NCI-H446 (cell line): ENCODE measurements at regions not wholly inside any gene's neighbourhood (a gene's known extent, or its start where the extent isn't known, plus 50 kb on each side); places are given as distances from the start of the nearest gene placed in this dataset.

ENCODE experiments used
- DNase-seq, 2 experiments: peaks; one replicate each; lab custom pipeline; 2025; lab: John Stamatoyannopoulos, UW

DNA sequence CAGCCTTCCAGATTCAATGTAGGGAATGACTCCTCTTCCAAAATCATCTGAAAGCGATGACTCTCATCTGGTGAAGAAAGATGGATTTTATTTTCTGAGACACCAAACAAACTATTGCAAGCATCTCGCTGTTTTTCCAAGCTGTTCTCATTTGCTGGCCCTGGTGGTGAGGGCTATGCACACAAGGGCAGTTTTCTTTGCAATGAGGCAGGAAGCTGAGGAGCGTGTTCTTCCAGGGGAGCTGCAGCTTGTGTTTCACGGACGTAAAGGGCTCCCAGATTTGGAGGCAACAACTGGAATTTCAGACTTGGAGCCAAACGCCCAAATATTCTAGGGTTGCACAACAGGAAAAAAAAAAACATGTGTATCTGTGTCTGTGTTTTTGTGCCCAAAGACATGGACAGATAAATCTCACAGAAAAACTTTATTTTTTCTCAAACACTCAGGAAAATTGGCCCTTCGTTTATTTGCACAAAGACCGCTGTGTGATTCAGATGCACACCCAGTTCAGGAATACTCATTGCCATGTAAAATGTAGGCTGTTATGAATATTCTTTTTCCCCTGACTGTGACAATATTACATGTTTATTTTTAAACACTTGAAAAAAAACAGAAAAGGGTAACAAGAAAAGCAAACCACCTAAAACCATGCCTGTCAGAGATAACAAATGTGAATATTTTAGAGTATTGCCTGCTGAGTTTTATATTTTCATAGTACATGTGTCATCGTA lies 151.3 kb downstream of the GAS1 start:
- DNase-seq = no peak

DNA sequence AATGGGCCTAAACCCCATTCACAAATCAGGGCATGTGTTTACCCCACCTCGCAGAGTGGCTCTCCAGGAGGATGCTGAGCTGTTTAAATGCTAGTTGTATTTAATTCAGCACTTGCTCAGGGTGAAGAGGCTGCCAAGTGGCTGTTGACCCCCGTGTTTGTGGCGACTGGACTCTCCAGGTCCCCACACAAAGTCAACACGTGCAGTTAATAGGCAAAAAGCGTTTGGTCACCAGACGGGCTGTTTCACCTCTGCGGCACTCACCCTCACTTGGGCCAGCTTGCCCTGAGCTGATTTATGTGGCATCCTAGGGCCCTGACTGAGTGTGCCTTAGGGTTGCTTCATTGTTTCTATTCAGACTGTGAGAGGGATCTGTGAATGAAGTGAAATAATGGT lies 152.3 kb downstream of the GAS1 start:
- no peak for DNase-seq

DNA sequence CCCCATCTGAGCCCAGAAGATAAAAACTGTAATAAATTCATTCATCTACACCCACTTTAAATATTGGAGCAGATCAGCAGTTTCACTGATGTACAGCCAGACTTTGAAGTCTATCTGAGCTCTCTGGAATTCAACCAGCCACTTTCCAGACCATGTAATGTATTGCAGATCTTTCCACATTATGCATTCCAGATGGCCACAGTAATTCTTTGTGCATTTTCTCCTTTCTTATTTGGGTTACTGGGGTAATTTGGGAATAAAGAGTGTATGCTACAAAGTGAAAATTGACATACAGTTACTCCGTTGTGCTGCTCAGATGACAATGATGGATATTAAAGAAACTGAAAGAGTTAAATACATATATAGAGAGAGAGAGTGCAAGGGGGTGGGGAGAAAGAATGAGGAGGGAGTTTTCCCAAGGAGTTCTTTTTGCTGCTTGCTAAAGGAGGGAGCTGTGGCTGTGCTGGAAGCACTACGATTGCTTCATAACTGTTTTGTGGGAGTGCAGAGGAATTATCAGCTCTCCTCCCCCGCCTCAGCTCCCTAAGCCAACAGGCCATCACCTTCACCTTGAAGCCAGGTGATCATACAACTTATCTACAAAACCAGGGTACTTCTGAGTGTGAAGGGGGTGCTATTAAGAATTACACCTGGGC lies 152.8 kb downstream of the GAS1 start:
- no peak for DNase-seq

DNA sequence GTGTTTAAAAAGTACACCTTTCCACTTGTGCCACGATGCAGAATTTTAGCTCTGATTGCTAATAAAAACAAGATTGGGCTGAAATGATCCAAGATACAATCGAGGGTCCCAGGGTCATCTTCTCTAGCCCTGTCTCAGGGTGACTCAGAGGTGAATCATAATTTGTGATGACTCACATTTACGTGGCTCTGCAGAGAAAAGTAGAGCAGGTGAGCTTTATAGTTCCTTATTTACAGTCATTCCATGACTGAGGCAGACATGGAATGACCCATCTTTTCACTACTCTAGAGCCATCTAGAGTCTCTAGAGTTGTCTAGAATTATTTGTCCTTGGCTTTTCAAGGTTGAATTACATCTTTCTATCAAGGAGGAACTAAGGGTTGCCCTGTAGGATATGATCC lies 155.2 kb downstream of the GAS1 start:
- no peak for DNase-seq

DNA sequence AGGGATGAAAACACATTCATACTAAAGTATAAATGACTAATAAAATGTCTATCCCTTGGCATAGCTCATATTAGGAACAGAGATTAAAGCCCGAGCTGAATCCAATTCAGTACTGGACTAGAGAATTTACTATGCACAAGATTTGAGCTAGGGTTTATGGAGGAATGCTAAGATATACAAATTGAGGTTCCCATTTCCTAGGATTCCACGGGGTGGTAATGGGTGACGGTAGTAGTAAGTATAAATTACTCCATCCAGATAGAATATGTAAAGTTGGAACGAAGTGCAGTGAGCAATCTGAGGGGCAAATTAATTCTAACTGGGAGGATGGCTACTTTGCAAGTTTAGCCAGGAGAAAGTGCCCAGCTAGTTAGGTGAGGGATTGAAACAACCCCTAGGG lies 156.5 kb downstream of the GAS1 start:
- no peak for DNase-seq

DNA sequence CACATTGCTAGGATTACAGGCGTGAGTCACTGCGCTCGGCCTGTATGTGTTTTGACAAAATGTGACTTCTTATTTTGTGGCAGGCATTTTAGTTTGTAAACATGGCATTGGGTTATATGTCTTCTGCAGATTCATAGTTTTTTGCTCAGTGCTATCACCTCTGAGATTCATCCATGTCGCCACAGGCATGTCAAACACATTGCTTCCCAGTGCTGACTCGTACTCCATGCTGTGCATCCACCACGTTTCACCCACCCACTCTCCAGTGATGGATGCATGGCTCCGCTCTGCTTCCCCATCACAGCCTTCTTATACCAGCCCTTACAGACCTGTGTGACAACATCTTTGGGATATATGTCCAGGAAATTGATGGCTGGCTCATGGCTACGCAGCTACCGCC lies 158.8 kb downstream of the GAS1 start:
- DNase-seq = no peak

DNA sequence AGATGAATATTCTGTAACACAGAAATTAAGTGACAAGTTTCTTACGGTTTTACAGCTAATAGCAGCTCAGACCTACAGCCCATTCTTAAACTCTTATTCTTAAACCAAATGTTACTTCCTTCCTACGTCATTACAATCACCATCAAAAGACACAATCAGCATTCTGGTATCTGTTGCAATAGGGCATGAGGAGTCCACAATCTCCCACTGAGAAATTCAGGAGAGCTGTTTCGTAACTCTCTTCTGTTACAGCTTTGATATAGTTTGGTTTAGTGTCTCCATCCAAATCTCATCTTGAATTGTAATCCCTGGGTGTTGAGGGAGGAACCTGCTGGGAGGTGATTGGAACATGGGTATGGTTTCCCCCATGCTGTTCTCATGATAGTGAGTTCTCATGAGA lies 163.4 kb downstream of the GAS1 start:
- DNase-seq = no peak

DNA sequence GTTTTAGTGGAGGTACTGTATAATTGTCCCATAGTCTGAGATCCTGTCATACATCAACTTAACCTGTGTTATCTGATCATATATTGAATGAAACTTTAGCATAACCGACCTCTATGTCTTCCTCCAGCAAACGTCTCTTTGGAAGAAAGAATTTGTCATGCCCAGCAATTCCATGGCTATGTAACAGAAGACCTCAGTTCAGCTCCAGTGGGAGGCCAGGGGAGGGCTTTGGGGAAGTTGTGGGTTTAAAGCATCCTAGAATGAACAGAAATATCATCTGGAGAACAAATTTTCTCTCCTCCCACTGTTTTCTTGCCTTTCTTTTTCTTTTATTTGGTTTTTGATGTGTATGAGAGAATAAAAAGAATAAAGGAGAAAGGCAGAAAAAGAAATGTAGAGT lies 164.5 kb downstream of the GAS1 start:
- DNase-seq = no peak

DNA sequence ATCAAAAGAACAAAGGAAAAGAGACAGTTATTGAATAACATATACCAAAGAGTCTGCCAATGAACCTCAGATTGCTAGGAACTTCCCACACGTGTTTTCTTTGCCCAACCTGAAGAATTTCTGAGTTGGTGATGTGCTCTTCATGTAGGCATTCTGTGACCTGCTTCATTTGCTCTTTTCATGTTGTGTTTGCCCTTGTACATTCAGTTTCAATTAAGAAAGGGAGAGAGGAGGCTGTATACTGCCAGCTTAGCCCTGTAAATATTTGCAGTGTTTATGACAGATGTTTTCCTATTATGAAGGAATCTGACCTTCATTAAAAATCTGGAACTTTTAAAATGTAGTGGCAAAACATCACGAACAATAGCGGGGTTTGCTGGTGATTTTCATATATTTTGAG lies 168.5 kb downstream of the GAS1 start:
- DNase-seq = no peak

DNA sequence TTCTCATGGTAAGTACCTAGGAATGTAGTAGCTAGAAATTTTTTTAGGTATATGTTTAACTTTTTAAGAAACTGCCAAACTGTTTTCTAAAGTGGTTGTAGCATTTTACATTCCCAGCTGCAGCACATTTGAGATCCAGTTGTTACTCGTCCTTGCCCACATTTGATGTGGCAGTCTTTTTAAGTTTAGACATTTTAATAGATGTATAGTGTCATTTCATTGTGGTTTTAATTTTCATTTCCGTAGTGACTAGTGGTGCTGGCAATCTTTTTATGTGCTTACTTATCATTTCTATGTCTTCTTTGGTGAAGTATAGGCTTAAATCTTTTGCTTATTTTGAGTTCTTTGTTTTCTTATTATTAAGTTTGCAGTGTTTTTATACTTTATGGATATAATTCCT lies 171.6 kb downstream of the GAS1 start:
- no peak for DNase-seq

DNA sequence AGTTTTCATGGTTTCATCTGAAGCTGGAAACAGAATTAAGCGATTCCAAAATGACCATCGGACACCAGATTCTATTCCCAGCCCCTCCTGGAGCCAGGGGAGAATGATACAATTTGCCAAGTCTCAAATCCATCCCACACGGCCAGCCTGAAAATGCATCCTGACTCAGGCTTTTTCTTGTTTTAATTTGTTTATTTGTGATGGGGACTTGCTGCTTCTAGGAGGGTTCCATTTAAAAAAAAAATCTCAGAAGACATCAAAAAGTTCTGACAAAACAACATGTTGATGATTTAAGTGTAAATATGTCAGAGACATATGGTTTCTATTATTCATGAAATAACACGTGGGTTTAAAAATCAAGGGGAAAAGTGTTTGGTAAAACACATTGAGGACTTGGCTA lies 173.2 kb downstream of the GAS1 start:
- DNase-seq = no peak

DNA sequence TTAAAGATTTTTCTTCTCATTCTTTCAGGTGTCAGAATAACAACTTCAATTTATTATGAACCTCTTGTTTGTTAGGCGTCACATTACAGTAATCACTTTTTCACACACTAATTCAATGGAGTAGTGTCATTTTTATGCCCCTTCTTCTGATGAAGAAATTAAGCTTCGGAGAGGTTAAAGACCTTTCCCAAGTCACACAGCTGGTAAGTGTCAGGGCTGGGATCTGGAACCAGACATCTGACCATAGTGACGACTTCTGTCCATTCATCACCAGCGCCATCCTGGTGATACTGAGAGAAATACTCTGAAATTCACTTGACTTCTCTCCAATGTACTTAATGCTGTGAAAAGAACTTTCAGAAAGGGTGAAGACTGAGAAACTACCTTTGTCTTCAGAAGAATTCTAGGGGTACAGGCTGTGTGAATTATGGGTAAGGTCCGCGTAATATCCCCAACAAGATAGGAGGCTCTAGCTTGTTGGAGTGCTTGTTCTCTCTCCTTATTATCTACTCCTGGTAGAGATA lies 173.8 kb downstream of the GAS1 start:
- no peak for DNase-seq

DNA sequence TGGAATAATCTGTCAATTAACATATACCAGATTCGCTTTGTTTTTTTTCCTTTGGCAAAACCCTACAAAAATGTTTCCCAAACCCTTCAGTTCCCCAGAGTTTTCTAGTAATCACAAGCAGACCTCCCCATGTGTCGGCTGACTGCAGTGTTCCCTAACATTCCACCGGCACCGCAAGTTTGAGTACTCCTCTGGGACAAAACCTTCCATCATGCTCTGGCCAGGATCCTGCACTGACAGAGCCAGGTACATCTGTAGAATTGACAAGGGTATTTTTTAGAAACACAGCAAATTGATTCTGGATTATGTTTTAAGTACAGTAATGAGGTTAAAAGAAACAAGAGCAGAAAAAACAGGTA lies 174.7 kb downstream of the GAS1 start:
- no peak for DNase-seq

DNA sequence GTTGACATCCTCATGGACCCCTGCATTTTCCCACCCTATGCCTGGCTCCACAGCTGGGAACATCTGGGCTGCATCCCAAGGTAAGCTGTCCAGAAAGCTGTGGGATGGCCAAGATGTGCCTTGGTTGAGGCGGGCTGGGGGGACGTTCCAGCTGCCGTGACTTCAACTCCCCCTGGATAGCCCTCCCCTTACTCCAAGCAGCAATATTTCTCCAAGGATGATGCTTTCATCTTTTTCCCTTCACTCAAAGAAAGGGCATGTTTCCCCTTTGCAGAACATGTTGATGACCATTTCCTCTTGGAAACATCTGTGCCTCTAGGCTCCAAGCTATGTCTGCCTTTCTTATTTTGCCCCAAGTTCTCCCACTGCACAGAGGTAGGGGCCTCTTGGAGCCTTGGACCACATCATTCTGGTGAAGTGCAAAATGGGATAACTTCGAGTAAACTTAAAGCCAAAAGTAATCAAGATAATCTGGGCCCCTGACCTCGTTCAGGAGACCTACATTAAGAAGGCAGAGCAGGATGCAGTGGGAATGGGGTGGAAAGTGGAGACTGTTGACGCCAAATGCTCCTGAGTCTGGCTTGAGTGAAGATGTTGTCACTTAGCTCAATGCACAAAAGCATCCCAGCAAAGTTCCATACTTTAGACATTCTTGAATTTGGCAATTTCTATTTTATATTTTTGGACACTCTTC lies 175.2 kb downstream of the GAS1 start:
- DNase-seq = no peak

DNA sequence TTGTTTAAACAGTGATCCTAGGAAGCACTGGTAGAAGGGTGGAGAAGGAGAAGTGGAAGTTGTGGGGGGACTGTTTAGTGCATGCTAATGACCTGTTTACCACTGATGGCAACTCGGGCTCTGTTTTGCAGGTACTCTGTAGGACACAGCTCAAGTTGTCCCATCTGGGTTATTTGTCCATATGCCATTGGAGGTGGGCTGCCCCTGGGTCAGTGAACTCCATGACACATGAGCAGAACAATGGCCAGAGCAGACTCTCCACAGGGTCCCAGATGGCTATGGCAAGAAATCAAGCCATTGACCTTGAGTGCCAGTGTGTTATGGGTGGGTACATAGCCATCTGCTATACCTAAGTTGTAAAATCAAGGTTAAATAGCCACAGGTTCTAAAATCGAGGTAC lies 175.9 kb downstream of the GAS1 start:
- no peak for DNase-seq

DNA sequence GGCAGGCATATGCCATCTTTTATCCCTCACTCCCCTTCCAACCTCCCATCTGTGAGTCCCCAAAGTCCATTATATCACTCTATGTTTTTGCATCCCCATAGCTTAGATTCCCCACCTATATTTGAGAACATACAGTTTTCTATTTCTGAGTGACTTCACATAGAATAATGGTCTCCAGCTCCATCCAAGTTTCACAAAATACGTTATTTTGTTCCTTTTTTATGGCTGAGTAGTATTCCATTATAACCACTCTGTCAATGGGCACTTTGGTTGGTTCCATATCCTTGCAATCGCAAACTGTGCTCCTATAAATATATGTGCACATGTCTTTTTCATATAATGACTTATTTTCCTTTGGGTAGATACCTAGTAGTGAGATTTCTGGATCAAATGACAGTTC lies 178.6 kb downstream of the GAS1 start:
- no peak for DNase-seq

DNA sequence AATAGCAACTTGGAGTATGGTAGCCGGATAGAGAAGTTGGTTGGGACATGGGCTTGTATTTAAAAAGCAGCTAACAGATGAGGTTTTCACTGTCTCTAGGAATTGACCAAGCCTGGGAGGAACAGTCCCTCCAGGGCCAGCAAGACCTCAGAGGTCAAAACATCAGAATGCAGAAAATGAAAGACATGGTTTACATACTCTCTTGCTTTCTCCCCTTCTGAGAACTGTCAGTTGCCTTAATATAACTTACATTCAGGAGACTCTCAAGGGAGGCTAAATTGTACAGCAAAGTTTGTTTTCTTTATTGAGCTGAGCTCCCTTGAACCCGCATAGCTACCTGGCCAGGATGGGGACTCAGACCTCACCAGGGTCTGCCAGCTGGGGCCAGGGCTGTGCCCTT lies 179.3 kb downstream of the GAS1 start:
- DNase-seq = no peak

DNA sequence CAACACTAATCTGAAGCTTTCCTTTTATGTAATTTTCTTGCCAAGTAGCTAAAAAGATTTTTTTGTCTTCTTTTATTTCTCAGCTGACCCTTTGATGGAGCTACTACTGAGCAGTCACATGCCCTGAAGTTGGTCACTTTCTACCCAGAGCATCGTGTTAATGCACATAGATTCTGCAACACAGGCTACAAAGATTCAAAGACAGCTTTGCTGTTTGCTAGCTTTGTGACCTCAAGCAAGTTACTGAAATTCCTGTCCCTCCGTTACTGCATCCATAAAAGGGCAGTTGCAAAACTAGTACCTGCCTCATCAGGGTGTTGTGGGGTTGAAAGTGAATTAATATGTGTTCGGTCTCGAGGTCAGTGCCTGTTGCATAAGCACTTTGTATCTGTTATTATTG lies 179.9 kb downstream of the GAS1 start:
- no peak for DNase-seq

DNA sequence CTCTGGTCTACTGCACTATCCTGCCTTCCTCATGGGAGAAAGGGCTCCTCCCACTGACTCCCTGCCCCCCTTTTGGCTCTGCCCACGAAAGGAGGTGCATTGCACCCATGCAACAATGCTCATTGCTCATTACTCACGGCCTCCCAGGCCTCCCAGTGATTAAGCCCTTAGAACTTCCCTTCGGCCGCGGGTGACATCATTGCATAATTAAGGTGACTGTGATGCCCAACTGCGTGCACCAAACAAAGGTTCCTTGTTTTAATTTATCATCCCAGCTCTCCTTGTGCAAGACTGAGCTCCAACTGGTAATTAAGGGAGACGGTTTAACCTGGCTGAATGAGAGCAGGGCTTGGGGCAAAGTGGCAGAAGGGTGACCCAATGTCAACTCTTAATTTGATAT lies 180.4 kb downstream of the GAS1 start:
- DNase-seq = no peak

DNA sequence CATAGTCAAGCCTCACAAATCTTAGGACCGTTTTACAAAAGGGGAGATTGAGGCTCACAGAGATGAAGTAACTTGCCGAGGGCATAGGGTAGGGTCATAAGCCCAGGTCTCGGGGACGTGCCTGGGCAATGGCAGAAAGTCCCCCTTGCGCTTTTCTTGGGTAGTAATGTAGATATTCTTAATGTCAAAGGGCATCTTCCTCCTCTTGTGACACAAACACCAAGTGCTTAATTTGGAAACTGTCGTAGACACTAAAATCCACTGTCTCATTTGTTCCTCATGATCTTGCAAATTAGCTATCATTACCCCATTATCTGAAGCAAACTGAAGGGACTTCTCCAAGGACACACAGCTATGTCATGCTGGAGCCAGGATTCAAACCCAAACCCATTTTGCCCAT lies 180.8 kb downstream of the GAS1 start:
- no peak for DNase-seq

DNA sequence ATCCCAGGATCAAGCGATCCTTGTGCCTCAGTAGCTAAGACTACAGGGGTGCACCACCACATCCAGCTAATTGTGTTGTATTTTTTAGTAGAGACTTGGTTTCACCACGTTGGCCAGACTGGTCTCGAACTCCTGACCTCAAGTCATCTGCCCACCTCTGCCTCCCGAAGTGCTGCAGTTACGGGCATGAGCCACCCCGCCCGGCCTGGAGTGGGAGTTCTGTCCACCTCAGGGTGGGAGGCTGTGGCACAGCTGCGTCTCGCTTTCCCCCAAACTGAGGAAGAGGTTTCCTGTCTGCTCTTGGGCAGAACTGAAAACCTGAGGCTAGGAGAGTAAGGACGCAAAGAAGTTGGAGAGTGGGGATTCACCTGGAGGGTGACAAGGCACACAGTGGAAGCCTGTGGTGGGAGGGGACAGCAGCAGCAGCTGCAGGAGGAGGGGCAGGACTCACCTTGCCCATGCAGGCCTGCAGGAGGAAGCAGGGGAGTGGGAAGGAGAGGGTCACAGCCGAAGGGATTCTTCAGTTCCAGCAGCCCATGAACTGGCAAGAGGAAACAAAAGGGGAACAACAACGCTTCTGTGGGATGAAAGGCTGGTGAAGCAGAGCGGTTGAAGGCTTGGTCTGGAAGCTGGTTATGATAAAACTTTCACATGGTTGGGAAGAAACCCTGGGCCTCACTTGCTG lies 181.4 kb downstream of the GAS1 start:
- DNase-seq = no peak

DNA sequence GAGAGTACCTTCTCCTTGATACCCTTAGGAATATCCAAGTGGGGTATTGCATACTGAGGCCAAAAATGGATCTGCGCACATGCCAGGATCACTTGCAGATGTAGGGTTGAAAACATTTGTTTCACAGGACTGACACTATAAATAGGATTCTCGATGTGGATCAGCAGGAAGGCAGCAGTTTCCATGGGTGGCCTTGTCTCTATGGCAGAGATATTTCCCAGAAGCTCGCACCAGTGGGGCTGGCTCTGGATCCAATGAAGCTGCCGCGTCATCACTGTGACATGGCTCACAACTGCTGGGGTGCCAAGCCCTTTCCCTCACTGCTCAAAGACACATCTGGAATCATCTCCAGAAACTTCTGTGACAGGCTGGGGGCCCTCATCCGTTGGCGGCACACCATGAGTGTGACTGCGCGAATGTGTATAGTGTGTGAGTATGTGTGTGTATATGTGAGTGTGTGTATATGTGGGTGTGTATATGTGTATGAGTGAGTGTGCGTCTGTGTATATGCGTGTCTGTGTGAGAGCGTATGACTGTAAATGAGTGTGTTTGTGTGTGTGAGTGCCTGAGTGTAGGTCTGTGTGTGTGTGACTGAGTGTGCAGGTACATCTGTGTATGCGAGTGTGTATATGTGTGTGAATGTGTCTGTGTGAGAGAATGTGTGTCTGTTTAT lies 182.5 kb downstream of the GAS1 start:
- DNase-seq = no peak
